Keratinocyte (primary cell): ENCODE measurements at regions not wholly inside any gene's neighbourhood (a gene's known extent, or its start where the extent isn't known, plus 50 kb on each side); places are given as distances from the start of the nearest gene placed in this dataset.

Experiments
- DNase-seq: peaks from one replicate; pipeline ENCODE4 v3.0.0-alpha.2; 2011; ENCODE audit warnings: low read depth, missing footprints, low spot score
- FAIRE-seq: peaks from 2 replicates; lab custom pipeline; 2011; peaks lifted over from hg19 to GRCh38; lab: Jason Lieb, UNC
- H2AFZ ChIP-seq: 2 replicates; pipeline ENCODE4 v1.6.0; 2012; ENCODE audit warnings: low read length, control low read depth, inconsistent platforms; ENCODE audit not compliant: control insufficient read depth
- H3K27ac ChIP-seq: 2 replicates; pipeline ENCODE4 v1.5.1; 2011; ENCODE audit warnings: low read length; ENCODE audit not compliant: control insufficient read depth, insufficient read depth
- H3K27me3 ChIP-seq: 3 replicates; pipeline ENCODE4 v1.6.0; 2011; ENCODE audit warnings: low read length; ENCODE audit not compliant: control insufficient read depth, insufficient read depth; ENCODE audit errors: extremely low read depth
- H3K36me3 ChIP-seq, 2 experiments: 2 replicates in 1 of 2; 3 replicates in 1 of 2; pipeline ENCODE4 v1.5.1; 2011; ENCODE audit warnings: low read length in 2 of 2, mild to moderate bottlenecking in 1 of 2; ENCODE audit not compliant: control insufficient read depth in 2 of 2, insufficient read depth in 2 of 2; ENCODE audit errors: extremely low read depth in 1 of 2
- H3K4me1 ChIP-seq: 3 replicates; pipeline ENCODE4 v1.5.1; 2011; ENCODE audit warnings: low read length; ENCODE audit not compliant: control insufficient read depth, insufficient read depth; ENCODE audit errors: extremely low read depth
- H3K4me2 ChIP-seq: 3 replicates; pipeline ENCODE4 v1.6.0; 2011; ENCODE audit warnings: low read depth, low read length; ENCODE audit not compliant: control insufficient read depth, insufficient read depth; ENCODE audit errors: extremely low read depth
- H3K4me3 ChIP-seq, 3 experiments: fragments of 200-600 bp in 1 of 3; sonication (generic) in 1 of 3; 2 replicates in 2 of 3; 3 replicates in 1 of 3; pipeline ENCODE4 v1.5.1; 2011 to 2016; ENCODE audit warnings: low read length in 3 of 3, mild to moderate bottlenecking in 3 of 3, control low read depth in 2 of 3, inconsistent platforms in 1 of 3, low read depth in 1 of 3, mixed read lengths in 1 of 3, mixed run types in 1 of 3, moderate library complexity in 1 of 3; ENCODE audit not compliant: control insufficient read depth in 2 of 3, insufficient read depth in 2 of 3; ENCODE audit errors: extremely low read depth in 1 of 3
- H3K79me2 ChIP-seq: 2 replicates; pipeline ENCODE4 v1.6.0; 2012; ENCODE audit warnings: low read length; ENCODE audit not compliant: control insufficient read depth, insufficient read depth
- H3K9ac ChIP-seq: 3 replicates; pipeline ENCODE4 v1.6.0; 2011; ENCODE audit warnings: low read length; ENCODE audit not compliant: control insufficient read depth, insufficient read depth; ENCODE audit errors: extremely low read depth
- H3K9me1 ChIP-seq: 3 replicates; pipeline ENCODE4 v1.6.0; 2011; ENCODE audit warnings: low read length; ENCODE audit not compliant: control insufficient read depth, insufficient read depth; ENCODE audit errors: extremely low read depth
- H3K9me3 ChIP-seq: 2 replicates; pipeline ENCODE4 v1.5.1; 2012; ENCODE audit warnings: low read depth, low read length; ENCODE audit not compliant: control insufficient read depth
- H4K20me1 ChIP-seq: 3 replicates; pipeline ENCODE4 v1.6.0; 2011; ENCODE audit warnings: low read length; ENCODE audit not compliant: control insufficient read depth, insufficient read depth; ENCODE audit errors: extremely low read depth
- CTCF ChIP-seq, 3 experiments: IDR thresholded peaks in 1 of 3; conservative IDR thresholded peaks in 1 of 3; optimal IDR thresholded peaks in 1 of 3; 2 replicates in 2 of 3; 3 replicates in 1 of 3; pipeline versions ENCODE3 to v1.5.1; 2011; ENCODE audit warnings: low read length in 3 of 3, mild to moderate bottlenecking in 3 of 3, moderate library complexity in 2 of 3, control low read depth in 1 of 3, inconsistent platforms in 1 of 3; ENCODE audit not compliant: insufficient read depth in 2 of 3; ENCODE audit errors: extremely low read depth in 1 of 3
- EZH2 ChIP-seq: IDR thresholded peaks from one replicate; pipeline ENCODE4 v1.6.1; 2012; ENCODE audit warnings: inconsistent platforms, mild to moderate bottlenecking, low read length, moderate library complexity
- dilution Hi-C: fragments of 300-500 bp; cut with MboI; formaldehyde crosslinking; loops from one replicate; pipeline ENCODE4 v1.7.0; 2020; ENCODE audit warnings: low sequenced_read_pairs; ENCODE audit not compliant: extremely low pct_ligation_motif_present

DNA sequence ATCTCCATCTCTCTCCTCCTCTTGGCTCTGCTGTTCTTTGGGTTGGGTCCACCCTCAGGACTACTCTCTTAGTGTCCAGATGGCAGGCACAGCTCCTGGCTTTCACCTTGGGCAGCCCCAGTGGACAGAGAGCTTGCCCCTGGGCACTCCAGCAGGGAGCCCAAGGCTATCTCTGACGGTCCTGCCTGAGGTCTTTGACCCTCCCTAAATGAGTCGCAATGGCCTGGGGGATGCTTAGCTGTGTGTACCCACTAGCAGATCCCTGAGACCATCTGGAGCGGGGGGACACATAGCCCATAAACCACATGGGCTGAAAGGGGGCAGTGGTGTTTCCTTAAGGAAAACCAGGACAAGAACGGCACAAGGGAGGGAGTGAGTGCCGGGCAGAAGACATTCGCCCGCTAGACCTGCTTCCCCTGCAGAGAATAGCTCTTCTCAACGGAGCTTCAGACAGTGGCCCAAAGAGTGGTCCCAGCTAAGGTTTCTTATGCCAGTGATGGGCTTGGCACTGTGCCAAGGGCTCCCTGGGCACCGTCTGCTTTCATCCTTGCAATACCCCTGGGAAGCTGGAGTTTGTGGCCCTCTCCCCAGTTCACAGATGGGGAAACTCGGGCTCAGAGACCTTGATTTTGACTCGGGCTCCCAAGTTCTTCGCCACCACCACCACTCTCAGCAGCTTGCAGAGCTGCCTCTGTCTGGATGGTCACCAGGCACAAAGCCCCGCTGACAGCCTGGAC lies 53.9 kb upstream of the ANO1 start:
- H3K9me3 ChIP-seq: peaks cover 9% of the 10 kb centered on the region
- no peaks in the 10 kb centered on the region for H3K4me1 ChIP-seq
- H3K27me3 ChIP-seq: no peaks in the 10 kb centered on the region
- H3K36me3 ChIP-seq: no peaks in the 10 kb centered on the region
- H2AFZ ChIP-seq: no peak overlapping the region
- H3K27ac ChIP-seq: no peak overlapping the region
- H3K4me2 ChIP-seq: no peak overlapping the region
- H3K79me2 ChIP-seq: no peaks in the 10 kb centered on the region
- dilution Hi-C loops: no loop called here
- TF ChIP-seq EZH2 (no peak), CTCF (optimal IDR thresholded peaks at IDR 0.05 in 1 of 3, IDR thresholded peaks at IDR 0.05 in 1 of 3, conservative IDR thresholded peaks at IDR 0.05 in 1 of 3; ENCODE audit: extremely low read depth in 1 of 3, insufficient read depth in 2 of 3, low read length in 3 of 3) (no peak)
- H3K4me3 ChIP-seq: no peak overlapping the region
- H3K9ac ChIP-seq: no peak overlapping the region
- DNase-seq (no peak), FAIRE-seq (no peak)
- no peaks in the 10 kb centered on the region for H3K9me1 ChIP-seq
- H4K20me1 ChIP-seq: no peaks in the 10 kb centered on the region

- no peak overlapping the region for H3K9ac ChIP-seq
- FAIRE-seq (no peak), DNase-seq (no peak)
- no peaks in the 10 kb centered on the region for H3K36me3 ChIP-seq
- H3K9me1 ChIP-seq: no peaks in the 10 kb centered on the region
- no peak overlapping the region for H3K27ac ChIP-seq
- dilution Hi-C loops: no loop called here
- H3K4me2 ChIP-seq: no peak overlapping the region
- no peak overlapping the region for H2AFZ ChIP-seq
- no peaks in the 10 kb centered on the region for H3K27me3 ChIP-seq
- no peaks in the 10 kb centered on the region for H3K79me2 ChIP-seq
- no peaks in the 10 kb centered on the region for H4K20me1 ChIP-seq
- no peak overlapping the region for H3K4me3 ChIP-seq
- peaks cover 9% of the 10 kb centered on the region for H3K9me3 ChIP-seq
- TF ChIP-seq CTCF (optimal IDR thresholded peaks at IDR 0.05 in 1 of 3, IDR thresholded peaks at IDR 0.05 in 1 of 3, conservative IDR thresholded peaks at IDR 0.05 in 1 of 3; ENCODE audit: extremely low read depth in 1 of 3, insufficient read depth in 2 of 3, low read length in 3 of 3) (no peak), EZH2 (no peak)
- no peaks in the 10 kb centered on the region for H3K4me1 ChIP-seq
Measured at GRCh38 chr11:70024773-70025045, 53.4 kb upstream of the ANO1 start.
